Vagina (tissue), 2 donors: ENCODE measurements at regions not wholly inside any gene's neighbourhood (a gene's known extent, or its start where the extent isn't known, plus 50 kb on each side); places are given as distances from the start of the nearest gene placed in this dataset.

ENCODE experiments used
- DNase-seq, 2 donors: peaks; one replicate each; pipeline ENCODE4 v3.0.0-alpha.2; 2017; ENCODE audit errors: extremely low spot score in 2 of 2
- H3K27ac ChIP-seq: fragments of 200-600 bp; sonication (generic); one replicate; pipeline ENCODE4 v1.5.1; 2019
- H3K27me3 ChIP-seq: fragments of 200-600 bp; sonication (generic); one replicate; pipeline ENCODE4 v1.5.1; 2019
- H3K36me3 ChIP-seq, 2 donors: fragments of 200-600 bp; sonication (generic); one replicate each; pipeline ENCODE4 v1.5.1; 2017 to 2019
- H3K4me1 ChIP-seq: fragments of 200-600 bp; sonication (generic); one replicate; pipeline ENCODE4 v1.5.1; 2019
- H3K4me3 ChIP-seq, 2 donors: fragments of 200-600 bp; sonication (generic); 1 replicate in 1 of 2; 2 replicates in 1 of 2; pipeline ENCODE4 v1.5.1; 2016 to 2019
- H3K9me3 ChIP-seq: fragments of 200-600 bp; sonication (generic); one replicate; pipeline ENCODE4 v1.5.1; 2019
- POLR2A ChIP-seq, 2 donors: fragments of 450-650 bp; IDR thresholded peaks; one replicate each; pipeline ENCODE4 v1.6.1; 2017; ENCODE audit warnings: antibody characterized with exemption in 2 of 2, mild to moderate bottlenecking in 2 of 2, moderate library complexity in 2 of 2
- POLR2AphosphoS5 ChIP-seq, 2 donors: sonication (generic); formaldehyde crosslinking; IDR thresholded peaks; one replicate each; pipeline ENCODE4 v1.9.0; 2017; ENCODE audit warnings: antibody characterized with exemption in 2 of 2, mild to moderate bottlenecking in 2 of 2, low read depth in 1 of 2; ENCODE audit not compliant: insufficient read depth in 1 of 2
- intact Hi-C: fragments of 100-400 bp; cut with DNase I; formaldehyde crosslinking; loops from one replicate; pipeline ENCODE4 v1.15.1; 2023
- TF ChIP-seq, protein P1 (sequence below), 3 experiments: fragments of 450-650 bp in 2 of 3; fragments of 200-600 bp in 1 of 3; sonication (generic) in 1 of 3; IDR thresholded peaks; one replicate each; pipeline ENCODE4 v1.5.1; 2017 to 2019; ENCODE audit warnings: antibody characterized with exemption in 3 of 3, mild to moderate bottlenecking in 2 of 3, moderate library complexity in 2 of 3

DNA sequence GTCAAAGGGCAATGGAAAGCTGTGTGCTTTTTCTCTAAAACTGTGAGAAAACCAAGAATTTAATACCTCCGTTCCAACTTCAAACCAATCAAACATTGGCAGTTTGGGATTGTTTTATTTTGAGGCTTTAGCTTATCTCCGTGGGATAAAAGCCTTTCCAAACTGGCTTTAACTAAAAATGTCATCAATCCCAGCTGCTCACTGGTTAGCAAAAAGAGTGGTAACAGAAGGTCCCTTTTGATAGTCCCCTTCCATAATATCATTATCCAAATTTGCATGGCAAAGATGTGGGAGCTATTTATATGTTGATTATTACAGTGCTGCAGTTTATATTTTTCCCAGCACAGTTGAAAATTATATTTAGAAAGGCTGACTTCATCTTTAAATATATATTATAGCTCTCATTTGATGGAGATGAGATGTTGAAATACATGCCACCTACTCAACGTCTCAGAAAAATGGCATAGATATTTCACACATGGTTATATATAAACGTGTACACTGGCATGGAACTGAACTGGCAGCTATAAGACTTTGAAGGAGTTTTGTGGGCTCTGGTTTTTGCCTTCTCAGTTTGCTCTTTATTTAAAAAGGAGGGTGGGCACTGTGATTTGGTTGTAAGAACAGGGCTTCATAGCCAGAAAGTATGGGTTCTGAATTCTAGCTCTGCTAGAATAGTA lies 707.1 kb upstream of the SLIT2 start:
- no peaks in the 10 kb centered on the region for H3K27me3 ChIP-seq
- H3K36me3 ChIP-seq, result no peaks in the 10 kb centered on the region
- DNase-seq, result no peak
- H3K9me3 ChIP-seq, result no peaks in the 10 kb centered on the region
- no peaks in the 10 kb centered on the region for H3K4me1 ChIP-seq
- no peak overlapping the region for H3K27ac ChIP-seq
- H3K4me3 ChIP-seq, result no peak overlapping the region
- intact Hi-C loops, result no loop called here
- TF ChIP-seq, protein P1, sequence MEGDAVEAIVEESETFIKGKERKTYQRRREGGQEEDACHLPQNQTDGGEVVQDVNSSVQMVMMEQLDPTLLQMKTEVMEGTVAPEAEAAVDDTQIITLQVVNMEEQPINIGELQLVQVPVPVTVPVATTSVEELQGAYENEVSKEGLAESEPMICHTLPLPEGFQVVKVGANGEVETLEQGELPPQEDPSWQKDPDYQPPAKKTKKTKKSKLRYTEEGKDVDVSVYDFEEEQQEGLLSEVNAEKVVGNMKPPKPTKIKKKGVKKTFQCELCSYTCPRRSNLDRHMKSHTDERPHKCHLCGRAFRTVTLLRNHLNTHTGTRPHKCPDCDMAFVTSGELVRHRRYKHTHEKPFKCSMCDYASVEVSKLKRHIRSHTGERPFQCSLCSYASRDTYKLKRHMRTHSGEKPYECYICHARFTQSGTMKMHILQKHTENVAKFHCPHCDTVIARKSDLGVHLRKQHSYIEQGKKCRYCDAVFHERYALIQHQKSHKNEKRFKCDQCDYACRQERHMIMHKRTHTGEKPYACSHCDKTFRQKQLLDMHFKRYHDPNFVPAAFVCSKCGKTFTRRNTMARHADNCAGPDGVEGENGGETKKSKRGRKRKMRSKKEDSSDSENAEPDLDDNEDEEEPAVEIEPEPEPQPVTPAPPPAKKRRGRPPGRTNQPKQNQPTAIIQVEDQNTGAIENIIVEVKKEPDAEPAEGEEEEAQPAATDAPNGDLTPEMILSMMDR (IDR thresholded peaks at IDR 0.05), result no peak
- TF ChIP-seq POLR2AphosphoS5 (IDR thresholded peaks at IDR 0.05; ENCODE audit: insufficient read depth in 1 of 2, low read depth in 1 of 2), result no peak
- TF ChIP-seq POLR2A (IDR thresholded peaks at IDR 0.05), result no peak

DNA sequence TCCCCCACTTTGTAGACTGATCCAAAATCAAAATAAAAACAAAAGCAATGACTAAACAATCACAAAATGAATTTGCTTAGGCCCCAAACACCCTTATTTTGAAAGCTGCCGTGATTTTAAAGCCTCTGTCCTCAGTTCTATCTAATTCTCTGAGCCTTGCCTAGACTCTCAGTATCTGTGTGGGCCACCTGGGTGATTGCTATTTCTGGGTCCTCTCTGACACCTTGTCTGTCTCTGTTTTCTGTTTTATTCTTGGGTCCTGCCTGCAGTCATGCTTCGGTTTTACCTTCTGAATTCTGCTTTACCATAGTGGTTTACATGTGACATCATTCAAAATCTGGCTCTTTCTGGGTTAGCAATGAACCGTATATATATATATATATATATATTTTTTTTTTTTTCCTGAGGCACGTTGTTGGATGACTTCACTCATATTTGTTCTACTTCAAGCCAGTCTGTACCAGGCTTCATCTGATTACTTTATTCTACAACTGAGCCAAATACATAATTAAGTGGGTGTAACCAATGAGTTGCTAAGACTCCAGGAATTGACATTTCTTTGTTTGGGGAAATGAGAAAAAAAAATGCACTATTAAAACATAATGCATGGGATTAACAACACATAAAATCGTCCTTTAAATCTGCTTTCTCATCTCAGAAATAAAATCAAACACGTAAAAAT lies 710.7 kb upstream of the SLIT2 start:
- TF ChIP-seq POLR2AphosphoS5 (IDR thresholded peaks at IDR 0.05; ENCODE audit: insufficient read depth in 1 of 2, low read depth in 1 of 2), result no peak
- H3K4me3 ChIP-seq, result no peak overlapping the region
- H3K9me3 ChIP-seq, result no peaks in the 10 kb centered on the region
- no peaks in the 10 kb centered on the region for H3K36me3 ChIP-seq
- no peak for DNase-seq
- H3K4me1 ChIP-seq, result no peaks in the 10 kb centered on the region
- intact Hi-C loops, result no loop called here
- no peaks in the 10 kb centered on the region for H3K27me3 ChIP-seq
- no peak overlapping the region for H3K27ac ChIP-seq

DNA sequence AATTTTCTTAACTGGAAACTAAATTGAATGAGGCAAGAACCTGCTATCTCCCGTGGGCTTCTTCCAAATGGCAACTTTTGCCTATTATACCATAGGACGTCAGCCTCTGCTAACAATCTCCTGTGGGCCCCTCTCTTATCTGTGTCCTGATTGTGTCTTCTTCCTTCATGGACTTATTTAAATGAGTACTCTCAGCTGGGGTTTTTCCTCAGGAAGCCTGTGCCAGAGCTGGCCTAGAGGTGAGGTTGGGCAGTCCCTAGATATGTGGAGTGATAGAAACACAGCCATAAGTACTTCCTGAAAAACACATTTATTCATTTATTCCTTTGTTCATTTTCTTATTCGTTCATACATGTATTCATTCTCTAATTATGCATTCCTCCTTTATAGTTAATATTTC lies 712.5 kb upstream of the SLIT2 start:
- Histone ChIP-seq H3K27ac (no peak overlapping the region), H3K4me3 (no peak overlapping the region), H3K27me3 (no peaks in the 10 kb centered on the region), H3K9me3 (no peaks in the 10 kb centered on the region), H3K4me1 (no peaks in the 10 kb centered on the region), H3K36me3 (no peaks in the 10 kb centered on the region)
- no peak for DNase-seq
- intact Hi-C loops, result loop anchor here (5.0 kb wide), 1 partner anchor 1733 kb away; no protein-coding TSS in a partner anchor
- TF ChIP-seq POLR2AphosphoS5 (IDR thresholded peaks at IDR 0.05; ENCODE audit: insufficient read depth in 1 of 2, low read depth in 1 of 2), result no peak
- no peak for TF ChIP-seq POLR2A (IDR thresholded peaks at IDR 0.05)
- TF ChIP-seq, protein P1 (IDR thresholded peaks at IDR 0.05), result no peak

DNA sequence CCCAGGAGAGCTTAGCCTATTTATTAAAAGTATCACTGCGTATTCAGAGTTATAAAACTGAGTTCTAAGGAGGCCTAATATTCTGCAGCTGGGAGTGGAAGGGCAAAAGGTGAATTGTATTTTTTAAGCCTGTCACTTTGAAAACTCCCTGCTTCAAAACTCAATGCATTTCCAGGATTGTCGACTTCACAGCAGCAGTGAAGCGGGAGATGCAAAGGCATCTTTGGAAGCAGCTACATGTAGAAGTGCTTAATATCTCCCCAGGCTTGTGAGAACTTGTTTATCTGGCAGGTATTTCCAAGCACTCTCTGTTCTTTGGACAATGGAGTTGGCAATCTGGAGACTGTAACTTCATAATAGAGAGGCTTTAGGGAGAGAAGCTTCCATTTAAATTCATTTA lies 717.5 kb upstream of the SLIT2 start:
- Histone ChIP-seq H3K27ac (no peak overlapping the region), H3K9me3 (no peaks in the 10 kb centered on the region), H3K36me3 (no peaks in the 10 kb centered on the region), H3K4me3 (no peak overlapping the region), H3K27me3 (no peaks in the 10 kb centered on the region), H3K4me1 (no peaks in the 10 kb centered on the region)
- TF ChIP-seq POLR2A (IDR thresholded peaks at IDR 0.05) (no peak), POLR2AphosphoS5 (IDR thresholded peaks at IDR 0.05; ENCODE audit: insufficient read depth in 1 of 2, low read depth in 1 of 2) (no peak)
- TF ChIP-seq, protein P1 (IDR thresholded peaks at IDR 0.05), result no peak
- DNase-seq, result no peak
- intact Hi-C loops, result no loop called here

DNA sequence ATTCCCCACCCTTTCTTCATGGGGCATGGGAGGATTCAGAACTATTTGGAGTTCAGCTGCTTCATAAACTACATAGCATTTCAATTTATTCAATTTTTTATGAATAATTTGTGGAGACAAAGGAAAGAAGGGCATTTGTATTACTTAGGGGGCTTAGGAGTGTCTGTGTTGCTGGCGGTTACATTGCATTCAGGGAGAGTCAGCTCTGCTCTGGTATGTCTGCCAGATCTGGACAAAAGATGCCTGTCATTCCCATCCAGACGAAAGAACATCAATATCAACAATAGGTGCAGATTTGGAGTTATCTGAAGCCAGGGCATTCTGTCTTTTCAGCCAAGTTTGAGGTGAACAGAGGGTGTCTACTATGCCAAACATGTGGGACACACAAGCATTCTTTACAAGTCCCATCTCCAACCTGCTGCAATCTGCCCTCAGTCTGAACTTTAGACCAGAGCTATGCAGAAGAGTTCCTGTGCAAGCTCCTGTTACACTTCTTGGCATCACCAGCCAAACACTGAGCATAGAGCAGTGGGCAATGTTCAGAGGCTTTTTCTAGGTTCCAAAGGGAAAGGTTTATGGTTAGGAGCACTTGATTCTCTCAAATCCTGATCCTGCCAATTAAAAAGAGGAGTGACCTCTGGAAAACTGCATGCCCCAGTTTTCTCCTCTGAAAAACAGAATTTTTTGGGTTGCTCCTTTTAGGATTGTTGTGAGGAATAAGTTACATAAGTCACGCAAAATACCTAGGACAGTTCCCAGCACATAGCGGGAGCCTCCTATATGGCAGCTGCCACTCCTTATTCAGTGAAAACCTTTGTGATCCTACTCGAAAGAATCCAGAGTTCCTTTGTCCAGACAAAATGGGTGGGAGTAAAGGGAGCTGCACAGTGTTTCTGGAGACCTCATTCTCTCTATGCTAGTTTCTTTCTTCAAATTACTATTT lies 719.5 kb upstream of the SLIT2 start:
- no peak overlapping the region for H3K4me3 ChIP-seq
- H3K27ac ChIP-seq, result no peak overlapping the region
- intact Hi-C loops, result no loop called here
- no peak for DNase-seq
- no peak for TF ChIP-seq POLR2AphosphoS5 (IDR thresholded peaks at IDR 0.05; ENCODE audit: insufficient read depth in 1 of 2, low read depth in 1 of 2)
- TF ChIP-seq, protein P1 (IDR thresholded peaks at IDR 0.05), result no peak
- TF ChIP-seq POLR2A (IDR thresholded peaks at IDR 0.05), result no peak
- H3K9me3 ChIP-seq, result no peaks in the 10 kb centered on the region
- no peaks in the 10 kb centered on the region for H3K36me3 ChIP-seq
- H3K27me3 ChIP-seq, result no peaks in the 10 kb centered on the region
- H3K4me1 ChIP-seq, result no peaks in the 10 kb centered on the region
